Hematopoietic multipotent progenitor cell treated with erythropoietin and hydrocortisone succinate and interleukin-3 and kit ligand, for 15 days (in vitro differentiated cells): ENCODE measurements at regions not wholly inside any gene's neighbourhood (a gene's known extent, or its start where the extent isn't known, plus 50 kb on each side); places are given as distances from the start of the nearest gene placed in this dataset.

Experiments
- DNase-seq: peaks from one replicate; pipeline ENCODE4 v3.0.0-alpha.2; 2015; ENCODE audit warnings: low spot score

- no peak for DNase-seq
These were observed 290.1 kb downstream of the ZSWIM6 start for GRCh38 chr5:61622156-61622555.

GRCh38 chr5:61623401-61624069 lies 291.5 kb downstream of the ZSWIM6 start:
- DNase-seq: no peak

DNA sequence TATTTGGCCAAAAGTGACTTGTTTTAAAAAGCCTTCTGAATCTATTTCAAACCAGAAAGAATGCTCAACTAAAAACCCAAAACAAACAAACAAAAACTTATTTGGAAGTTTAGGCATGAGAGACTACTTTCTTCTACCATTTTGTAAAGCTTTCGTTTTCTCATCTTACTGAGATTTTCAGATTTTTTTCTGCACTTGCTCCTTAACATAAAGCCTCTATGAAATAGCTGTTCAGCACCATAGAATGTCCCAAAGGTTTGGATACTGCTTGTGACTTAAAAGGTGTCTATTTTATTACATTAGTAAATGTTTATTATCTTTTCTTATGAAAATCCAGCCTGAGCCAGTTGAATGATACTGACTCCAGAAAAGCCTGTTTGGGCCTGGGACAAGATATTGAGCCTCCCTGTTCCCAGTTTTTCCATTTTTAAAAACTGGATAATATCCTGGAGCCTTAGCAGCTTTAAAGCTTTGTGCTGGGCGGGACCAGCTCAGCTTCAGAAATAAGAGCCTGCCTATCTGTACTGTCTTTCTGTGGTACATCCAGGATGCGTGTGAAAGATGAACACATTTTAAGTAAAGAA lies 292.6 kb downstream of the ZSWIM6 start:
- no peak for DNase-seq

DNA sequence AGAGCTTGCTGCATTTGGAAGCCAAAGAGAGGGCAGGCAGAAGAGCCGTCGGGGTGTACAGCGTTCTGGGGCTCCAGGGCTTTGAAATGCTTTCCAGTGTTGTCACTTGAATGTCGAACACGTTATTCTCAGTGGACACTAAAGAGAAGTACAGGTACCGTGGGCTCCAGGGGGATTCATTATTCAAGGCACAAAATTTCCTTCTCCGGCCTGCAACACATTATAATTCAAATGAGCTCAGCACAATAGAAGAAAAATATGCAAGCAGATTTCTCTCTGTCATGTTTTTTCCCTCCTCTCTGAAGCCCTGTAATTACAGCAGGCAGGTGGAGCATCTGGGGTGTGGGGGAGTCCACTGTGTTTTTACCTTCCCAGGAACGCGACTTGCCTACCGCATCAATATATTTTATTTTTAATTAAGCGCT lies 293.1 kb downstream of the ZSWIM6 start:
- DNase-seq: no peak

GRCh38 chr5:61625681-61626621 lies 293.9 kb downstream of the ZSWIM6 start:
- DNase-seq: peak; percentile 3

GRCh38 chr5:61626639-61627282 lies 294.7 kb downstream of the ZSWIM6 start:
- no peak for DNase-seq

- no peak for DNase-seq
These were observed 295.5 kb downstream of the ZSWIM6 start for GRCh38 chr5:61627531-61627930.

DNA sequence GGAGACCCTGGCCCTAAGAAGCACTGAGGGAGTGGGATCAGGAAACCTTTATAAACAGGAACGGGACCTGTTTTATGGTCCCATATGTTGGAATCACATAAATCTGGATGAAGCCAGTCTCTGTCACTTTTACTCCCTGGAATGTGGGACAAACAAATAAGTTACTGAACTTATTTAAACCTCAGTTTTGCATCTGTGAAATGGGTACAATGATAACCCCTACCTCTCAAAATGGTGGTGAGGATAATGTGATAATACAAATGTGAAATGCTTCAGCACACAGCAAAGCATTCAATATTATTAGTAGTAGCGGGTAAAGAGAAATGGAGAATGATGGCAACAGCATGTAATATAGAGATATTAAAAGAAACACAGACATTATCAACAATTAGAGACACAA lies 298.9 kb downstream of the ZSWIM6 start:
- DNase-seq: no peak

DNA sequence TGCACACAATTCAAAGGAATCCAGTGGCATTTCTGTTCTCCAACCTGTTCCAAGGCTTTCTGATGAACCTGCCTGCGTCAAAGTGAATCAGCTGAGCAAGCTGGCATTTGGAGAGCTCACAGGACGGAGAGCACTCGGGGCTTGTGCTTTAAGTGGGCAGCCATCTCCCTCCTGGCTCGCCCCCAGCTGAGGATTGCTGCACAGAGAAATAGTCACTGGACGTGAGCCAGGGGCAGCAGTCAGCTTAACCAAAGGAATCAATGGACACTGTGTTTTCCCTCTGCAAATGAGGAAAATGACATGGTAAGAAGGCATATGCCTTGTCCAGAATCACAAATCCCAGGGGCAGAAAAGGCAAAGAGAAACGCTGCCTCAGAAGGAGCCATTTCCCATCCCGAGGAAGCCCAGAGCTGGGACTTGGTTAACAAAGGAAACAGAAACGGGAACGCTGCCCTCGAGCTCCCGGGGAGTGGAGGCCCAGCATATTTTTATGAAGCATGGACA lies 299.4 kb downstream of the ZSWIM6 start:
- DNase-seq: no peak

GRCh38 chr5:61632064-61632463 lies 300.0 kb downstream of the ZSWIM6 start:
- DNase-seq: no peak

DNA sequence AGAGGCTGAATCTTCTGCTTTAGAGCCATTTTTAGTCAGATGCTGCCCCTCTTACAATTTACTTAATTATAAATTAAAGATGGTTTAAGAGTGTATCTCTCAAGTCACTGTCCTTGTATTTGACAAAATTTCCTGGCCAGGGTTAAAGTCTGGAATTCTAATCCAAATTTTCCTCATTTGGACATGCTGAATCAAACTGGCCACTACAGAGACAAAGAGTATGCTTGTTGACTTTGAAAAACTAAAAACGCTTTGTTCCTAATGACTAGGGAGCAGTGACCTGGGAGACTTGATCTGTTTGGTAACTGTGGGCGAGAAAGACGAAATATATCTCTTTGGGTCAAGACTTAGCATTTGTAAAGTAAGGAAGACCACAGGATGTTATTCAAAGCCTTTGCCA lies 303.2 kb downstream of the ZSWIM6 start:
- DNase-seq: no peak

DNA sequence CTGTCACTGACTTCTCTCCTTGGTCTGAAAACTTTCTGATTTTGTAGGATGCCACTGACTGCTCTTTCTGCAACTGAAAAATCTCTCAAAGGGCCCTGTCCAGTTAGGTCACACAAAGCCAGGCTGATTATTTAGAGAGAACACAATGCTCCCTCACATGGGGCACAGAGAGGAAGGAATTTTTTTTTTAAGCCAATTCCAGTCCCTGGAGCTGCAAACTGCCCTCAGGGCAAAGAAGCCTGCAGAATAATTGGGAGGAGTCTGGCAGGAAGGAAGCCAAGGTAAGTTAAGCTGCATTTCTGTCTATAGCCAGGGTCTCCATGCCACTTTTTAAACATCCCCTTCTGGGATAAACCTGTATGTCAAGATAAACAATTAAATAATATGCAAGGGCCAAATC lies 305.5 kb downstream of the ZSWIM6 start:
- no peak for DNase-seq

DNA sequence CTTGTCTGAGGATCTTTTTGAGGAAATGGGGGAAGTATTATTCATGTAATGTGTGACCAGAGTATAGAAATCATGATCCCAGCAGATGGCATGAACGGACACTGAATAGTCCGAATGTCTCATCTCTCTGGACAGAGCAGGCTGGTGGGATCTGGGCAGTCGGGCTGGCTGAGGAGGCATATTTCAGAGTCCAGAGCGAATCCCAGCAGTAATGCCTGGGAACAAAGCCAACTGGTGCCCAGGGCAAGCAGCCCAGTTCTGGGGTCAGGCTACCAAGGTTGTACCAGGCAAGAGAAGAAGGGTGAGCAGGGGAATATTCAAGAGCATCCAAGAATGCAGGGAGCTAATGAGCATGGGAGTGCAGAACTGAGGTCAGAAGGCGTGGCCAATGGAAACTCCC lies 306.4 kb downstream of the ZSWIM6 start:
- DNase-seq: no peak

DNA sequence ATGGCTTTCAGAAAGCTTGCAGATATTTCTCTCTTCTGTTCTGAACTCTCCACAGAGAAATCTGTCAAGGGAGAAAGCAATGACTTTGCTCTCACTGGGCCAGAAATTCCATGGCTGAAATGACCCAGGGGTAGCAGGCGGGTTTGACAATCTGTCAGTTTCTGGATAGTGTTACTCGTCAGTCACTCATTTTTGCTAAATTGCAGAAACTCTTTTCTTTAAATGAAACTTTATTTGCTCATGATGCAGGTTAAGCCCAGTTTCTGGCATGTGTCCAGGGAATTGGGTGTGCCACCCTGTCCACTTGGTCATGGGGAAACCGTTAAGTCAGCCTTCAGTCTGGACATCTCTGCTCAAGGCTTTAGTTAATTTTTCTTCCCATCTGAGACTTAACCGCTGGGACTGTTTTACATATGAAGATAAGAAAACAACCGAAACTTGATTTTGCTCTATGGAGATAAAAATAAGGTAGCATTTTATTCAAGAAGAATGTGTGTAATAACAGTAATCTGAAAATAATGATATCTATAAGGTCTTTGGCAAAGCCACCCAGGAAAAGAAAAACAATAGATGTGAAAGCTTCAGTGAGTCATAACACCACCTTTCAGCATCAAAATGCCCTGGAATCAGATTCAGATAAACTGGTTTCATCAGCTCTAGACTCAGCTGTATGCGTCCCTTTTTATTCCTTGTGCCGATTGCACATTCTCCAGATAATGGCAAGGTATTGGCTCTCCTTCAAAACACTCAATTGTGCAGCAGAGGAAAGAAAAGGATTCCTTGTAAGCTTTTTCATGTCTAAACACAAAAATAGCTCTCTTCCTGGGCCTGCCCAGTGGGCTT lies 308.3 kb downstream of the ZSWIM6 start:
- DNase-seq: no peak

DNA sequence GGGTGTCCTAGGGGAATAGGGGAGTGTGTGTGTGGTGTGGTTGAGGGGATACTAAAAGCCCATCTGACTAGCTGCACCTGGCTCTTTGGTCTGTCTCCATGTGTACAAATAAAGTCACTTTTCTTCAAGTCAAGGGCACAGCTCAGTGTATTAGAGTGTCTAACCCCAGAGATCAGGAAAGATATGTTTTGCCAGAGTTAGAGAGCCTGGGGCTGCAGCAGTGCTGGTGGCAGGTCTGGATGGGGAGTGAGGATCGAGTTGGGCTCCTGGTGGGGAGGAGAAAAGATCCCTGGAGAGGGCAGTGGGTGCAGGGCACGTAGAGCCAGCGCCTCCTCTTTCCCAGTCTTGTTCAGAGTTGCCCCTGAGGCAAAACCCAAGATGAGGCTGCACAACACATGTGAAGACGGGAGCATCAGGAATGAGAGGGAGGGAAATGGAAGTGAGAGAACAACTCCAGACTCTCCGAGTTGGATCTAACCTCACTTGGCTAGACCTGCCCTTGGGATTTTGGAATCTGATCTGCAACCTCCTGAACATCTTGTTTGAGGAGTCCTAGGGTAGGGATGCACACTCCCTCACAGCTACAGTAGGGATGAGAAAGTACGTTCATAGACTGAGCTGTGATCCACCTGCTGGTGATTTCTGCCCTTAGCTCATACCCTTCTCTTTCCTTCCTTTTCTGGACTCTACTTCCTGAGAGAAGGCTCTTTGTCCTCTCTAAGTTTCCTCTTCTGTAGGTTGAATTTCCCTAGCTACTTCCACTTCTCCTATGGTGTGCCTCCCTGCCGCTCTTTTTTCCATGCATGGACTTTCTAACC lies 309.9 kb downstream of the ZSWIM6 start:
- DNase-seq: no peak

- DNase-seq: no peak
These were observed 315.6 kb downstream of the ZSWIM6 start for GRCh38 chr5:61647672-61648071.

- DNase-seq: no peak
These were observed 317.2 kb downstream of the ZSWIM6 start for GRCh38 chr5:61649231-61649630.

DNA sequence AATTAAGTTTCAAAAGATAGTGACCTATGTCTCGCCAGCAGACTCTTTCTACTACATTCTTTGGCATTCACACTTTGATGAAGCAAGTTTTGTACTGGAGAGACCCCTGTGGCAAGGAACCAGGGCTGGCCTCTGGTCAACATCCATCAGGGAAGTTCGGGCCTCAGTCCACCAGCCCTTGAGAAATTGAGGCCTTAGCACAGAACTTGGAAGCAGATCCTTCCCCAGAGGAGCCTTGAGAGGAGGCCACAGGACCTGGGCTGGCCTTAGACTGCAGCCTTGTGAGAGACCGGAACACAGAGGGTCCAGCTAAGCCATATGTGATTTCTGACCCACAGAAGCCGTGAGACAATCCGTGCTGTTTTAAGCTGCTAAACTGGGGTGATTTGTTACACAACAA lies 317.9 kb downstream of the ZSWIM6 start:
- DNase-seq: no peak

DNA sequence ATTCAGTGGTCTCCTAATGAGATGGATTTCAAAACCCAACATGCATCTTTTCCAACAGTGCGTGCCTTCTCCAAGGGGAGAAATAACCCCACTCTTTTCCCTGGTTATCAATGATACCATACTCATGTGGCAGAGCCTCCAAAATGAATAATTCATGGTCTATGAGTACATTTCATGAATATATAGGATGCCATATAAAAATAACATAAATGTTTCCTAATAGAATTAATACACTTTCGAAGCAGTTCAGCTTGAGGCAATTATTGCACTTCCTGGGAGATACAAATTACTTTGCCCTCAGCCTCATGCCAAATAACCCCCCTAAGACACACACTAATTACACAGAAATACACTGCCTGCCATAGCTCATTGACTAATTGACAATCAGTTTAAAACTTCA lies 318.6 kb downstream of the ZSWIM6 start:
- DNase-seq: no peak

- DNase-seq: no peak
These were observed 319.1 kb downstream of the ZSWIM6 start for GRCh38 chr5:61651195-61651594.

GRCh38 chr5:61652916-61653315 lies 320.9 kb downstream of the ZSWIM6 start:
- no peak for DNase-seq
